Heart right ventricle (tissue), 16 donors: ENCODE measurements at regions not wholly inside any gene's neighbourhood (a gene's known extent, or its start where the extent isn't known, plus 50 kb on each side); places are given as distances from the start of the nearest gene placed in this dataset.
"Not testable (repeated sequence)": the region's sequence is repeated elsewhere in the genome, so short reads cannot be mapped to it uniquely, and the experiment has no call there.

Experiments
- ATAC-seq, 8 donors: fragments of 200-7000 bp; cut with Tn5 transposase; one replicate each; pipeline ENCODE4 v1.9.1; 2020; ENCODE audit warnings: mild to moderate bottlenecking in 8 of 8, moderate library complexity in 8 of 8, moderate number of reproducible peaks in 1 of 8
- DNase-seq, 2 donors: peaks; one replicate each; pipeline ENCODE4 v3.0.0-alpha.2; 2020
- H3K27ac ChIP-seq, 10 donors: fragments of 200-600 bp; sonication (generic) in 2 of 10; one replicate each; pipeline versions ENCODE4 v1.5.0 to v1.8.0; 2020 to 2022; ENCODE audit warnings: mild to moderate bottlenecking in 3 of 10
- H3K27me3 ChIP-seq, 7 donors: fragments of 200-600 bp; one replicate each; pipeline ENCODE4 v1.8.0; 2021 to 2022; ENCODE audit warnings: mild to moderate bottlenecking in 2 of 7
- H3K36me3 ChIP-seq, 9 donors: fragments of 200-600 bp; sonication (generic) in 1 of 9; one replicate each; pipeline versions ENCODE4 v1.5.0 to v1.8.0; 2020 to 2022; ENCODE audit warnings: mild to moderate bottlenecking in 2 of 9
- H3K4me1 ChIP-seq, 9 donors: fragments of 200-600 bp; sonication (generic) in 1 of 9; one replicate each; pipeline versions ENCODE4 v1.5.0 to v1.8.0; 2020 to 2022; ENCODE audit warnings: mild to moderate bottlenecking in 4 of 9
- H3K4me3 ChIP-seq, 10 donors: fragments of 200-600 bp; sonication (generic) in 2 of 10; one replicate each; pipeline versions ENCODE4 v1.5.0 to v1.8.0; 2020 to 2022; ENCODE audit warnings: mild to moderate bottlenecking in 7 of 10, moderate library complexity in 2 of 10
- H3K9me3 ChIP-seq, 11 donors: fragments of 200-600 bp in 10 of 11; sonication (generic) in 2 of 11; one replicate each; pipeline versions ENCODE4 v1.5.0 to v1.8.0; 2013 to 2022; ENCODE audit warnings: mild to moderate bottlenecking in 2 of 11, control low read depth in 1 of 11, moderate library complexity in 1 of 11
- WGBS, 2 donors: extraction: QIAGEN DNeasy Blood & Tissue Kit; methylation state at CpG; one replicate each; pipeline ENCODE4 v1.1.7; 2013; ENCODE audit warnings: inconsistent platforms in 1 of 2; 5-methylcytosine and 5-hydroxymethylcytosine counted together
- intact Hi-C, 10 donors: fragments of 100-400 bp; cut with DNase I; formaldehyde crosslinking; loops; one replicate each; pipeline versions ENCODE4 v1.11.1 to v1.14.2; 2022
- TF ChIP-seq, protein P1 (sequence below), 9 donors: fragments of 200-600 bp; sonication (generic) in 2 of 9; IDR thresholded peaks; one replicate each; pipeline versions ENCODE4 v1.5.0 to v1.8.0; 2021 to 2022; ENCODE audit warnings: antibody characterized with exemption in 9 of 9, mild to moderate bottlenecking in 5 of 9, moderate library complexity in 1 of 9
- donor health status: Arrhythmogenic right ventricular cardiomyopathy.
- donor health status: ischemic (EF 13 %, LVEDD 7.1; RV severe dilation, severe dysfunction).
- donor health status: healthy with polysubstance abuse.
- donor health status: DM: no; HTN: yes; CAD: no.
- donor health status: DM: no; HTN: no; CAD: no.
- donor health status: ischemic (EF 25% LVEDD 6.9; RV normal size, moderate dysfunction).
- donor health status: ischemic (EF 25% LVEDD 5.7; RV mildly dilated, moderate dysfunction).
- donor health status: healthy.
- donor health status: DM: yes; HTN: yes; CAD: no.
- donor health status: Ischemic cardiomyopathy.
- donor health status: ischemic (EF 35%, LVEDD 5.7; RV mildly dilated, moderate dysfunction).
- donor health status: nonischemic (EF 11% LVEDD 7.7; RV severe dilation, severe dysfunction).
- donor health status: DM: yes; HTN: yes; CAD: no.
- donor health status: PGD.
- donor health status: ischemic (EF 29% LVEDD 5.4; RV normal size, mild dysfunction).
- donor health status: nonischemic (EF 23%, LVEDD 6.1; RV moderate dilation, normal function).

DNA sequence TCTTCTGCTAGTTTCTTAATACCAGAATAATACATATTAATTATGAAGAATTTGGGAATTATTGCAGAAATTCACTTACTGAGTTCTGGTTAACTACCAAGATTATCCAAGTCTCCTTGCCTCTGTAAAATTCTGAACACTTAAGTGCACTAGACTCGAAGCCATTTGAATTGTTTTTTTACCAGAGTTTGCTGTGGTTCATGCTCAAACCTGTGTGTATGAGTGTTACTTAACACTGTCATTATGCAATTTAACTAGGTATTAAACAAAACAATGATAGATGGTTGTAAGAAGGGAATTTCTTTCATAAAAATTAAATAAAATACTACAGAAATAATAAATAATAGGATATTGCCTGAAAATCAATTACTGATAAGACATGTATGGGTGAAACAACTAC lies 145.6 kb upstream of the FAT4 start:
- H3K36me3 ChIP-seq = no peaks in the 10 kb centered on the region
- no peak overlapping the region for H3K4me3 ChIP-seq
- 84 to 89% methylated on average over 1 of the region's 1 CpG for WGBS, 2 donors
- ATAC-seq (no peak), DNase-seq (no peak)
- TF ChIP-seq, protein P1, sequence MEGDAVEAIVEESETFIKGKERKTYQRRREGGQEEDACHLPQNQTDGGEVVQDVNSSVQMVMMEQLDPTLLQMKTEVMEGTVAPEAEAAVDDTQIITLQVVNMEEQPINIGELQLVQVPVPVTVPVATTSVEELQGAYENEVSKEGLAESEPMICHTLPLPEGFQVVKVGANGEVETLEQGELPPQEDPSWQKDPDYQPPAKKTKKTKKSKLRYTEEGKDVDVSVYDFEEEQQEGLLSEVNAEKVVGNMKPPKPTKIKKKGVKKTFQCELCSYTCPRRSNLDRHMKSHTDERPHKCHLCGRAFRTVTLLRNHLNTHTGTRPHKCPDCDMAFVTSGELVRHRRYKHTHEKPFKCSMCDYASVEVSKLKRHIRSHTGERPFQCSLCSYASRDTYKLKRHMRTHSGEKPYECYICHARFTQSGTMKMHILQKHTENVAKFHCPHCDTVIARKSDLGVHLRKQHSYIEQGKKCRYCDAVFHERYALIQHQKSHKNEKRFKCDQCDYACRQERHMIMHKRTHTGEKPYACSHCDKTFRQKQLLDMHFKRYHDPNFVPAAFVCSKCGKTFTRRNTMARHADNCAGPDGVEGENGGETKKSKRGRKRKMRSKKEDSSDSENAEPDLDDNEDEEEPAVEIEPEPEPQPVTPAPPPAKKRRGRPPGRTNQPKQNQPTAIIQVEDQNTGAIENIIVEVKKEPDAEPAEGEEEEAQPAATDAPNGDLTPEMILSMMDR (IDR thresholded peaks at IDR 0.05) = no peak
- no peaks in the 10 kb centered on the region for H3K27me3 ChIP-seq
- no peak overlapping the region for H3K27ac ChIP-seq
- no peaks in the 10 kb centered on the region for H3K4me1 ChIP-seq
- no peaks in the 10 kb centered on the region for H3K9me3 ChIP-seq
- intact Hi-C loops = no loop called here

DNA sequence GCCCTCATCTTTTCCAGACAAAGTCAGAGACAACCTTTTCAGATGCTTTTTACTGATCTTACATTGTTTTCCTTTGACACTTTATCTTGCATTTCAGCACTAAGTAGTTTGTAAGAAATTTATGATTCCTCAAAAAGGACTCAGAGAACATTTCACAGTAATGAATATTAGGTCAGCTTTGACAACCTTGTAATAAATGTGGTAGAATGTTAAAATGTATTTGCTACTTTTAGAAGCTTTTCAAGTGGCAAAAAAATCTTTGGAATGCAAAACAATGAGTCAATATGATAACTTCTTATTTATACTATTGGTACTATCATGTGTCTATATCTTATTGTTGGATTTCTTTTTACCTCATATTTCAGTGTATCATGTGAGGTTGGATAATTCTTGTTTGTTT lies 146.2 kb upstream of the FAT4 start:
- Histone ChIP-seq H3K4me3 (no peak overlapping the region), H3K9me3 (no peaks in the 10 kb centered on the region), H3K36me3 (no peaks in the 10 kb centered on the region), H3K4me1 (no peaks in the 10 kb centered on the region), H3K27me3 (no peaks in the 10 kb centered on the region), H3K27ac (no peak overlapping the region)
- TF ChIP-seq, protein P1 (IDR thresholded peaks at IDR 0.05) = no peak
- ATAC-seq (no peak), DNase-seq (no peak)
- intact Hi-C loops = no loop called here

DNA sequence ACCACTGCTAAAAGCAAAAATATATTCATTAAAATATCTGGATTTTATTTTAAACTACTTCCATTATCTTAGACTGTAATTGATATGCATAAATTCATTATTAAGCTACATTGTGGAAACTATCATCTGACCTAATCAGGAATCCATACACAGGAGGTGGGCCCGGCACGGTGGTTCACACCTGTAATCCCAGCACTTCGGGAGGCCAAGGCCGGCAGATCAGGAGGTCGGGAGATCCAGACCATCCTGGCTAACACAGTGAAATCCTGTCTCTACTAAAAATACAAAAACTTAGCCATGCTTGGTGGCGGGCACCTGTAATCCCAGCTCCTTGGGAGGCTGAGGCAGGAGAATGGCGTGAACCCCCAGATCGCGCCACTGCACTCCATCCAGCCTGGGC lies 148.7 kb upstream of the FAT4 start:
- H3K27ac ChIP-seq, H3K4me1 ChIP-seq, H3K9me3 ChIP-seq, H3K36me3 ChIP-seq, DNase-seq, intact Hi-C loops, H3K27me3 ChIP-seq, H3K4me3 ChIP-seq, ATAC-seq: not testable (repeated sequence)
- 96 to 97% methylated on average over 9 of the region's 9 CpGs for WGBS, 2 donors

DNA sequence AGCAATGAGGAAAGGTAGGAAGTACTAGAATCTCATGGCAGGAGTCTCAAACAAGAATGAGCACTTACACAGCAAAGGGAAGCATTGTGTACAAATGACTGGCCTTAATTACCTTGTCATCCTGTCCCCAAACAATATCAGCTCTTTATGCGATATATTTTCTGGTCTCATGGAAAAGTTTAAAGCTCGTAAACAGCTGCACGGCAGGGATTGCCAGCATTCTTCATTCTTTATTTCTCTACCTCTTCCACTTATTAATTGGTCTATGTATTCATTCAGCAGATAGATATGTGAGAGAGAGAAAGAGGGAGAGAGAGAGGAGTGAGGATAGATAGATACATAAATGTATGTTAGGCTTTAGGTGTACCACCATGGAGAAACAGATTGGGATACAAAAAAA lies 155.8 kb upstream of the FAT4 start:
- H3K27me3 ChIP-seq = no peaks in the 10 kb centered on the region
- no peak for ATAC-seq
- no peak for DNase-seq
- no peak overlapping the region for H3K4me3 ChIP-seq
- no peak overlapping the region for H3K27ac ChIP-seq
- TF ChIP-seq, protein P1 (IDR thresholded peaks at IDR 0.05) = no peak
- H3K4me1 ChIP-seq = no peaks in the 10 kb centered on the region
- H3K9me3 ChIP-seq = no peaks in the 10 kb centered on the region
- no peaks in the 10 kb centered on the region for H3K36me3 ChIP-seq
- 57 to 69% methylated on average over 3 of the region's 3 CpGs for WGBS, 2 donors
- intact Hi-C loops = no loop called here

DNA sequence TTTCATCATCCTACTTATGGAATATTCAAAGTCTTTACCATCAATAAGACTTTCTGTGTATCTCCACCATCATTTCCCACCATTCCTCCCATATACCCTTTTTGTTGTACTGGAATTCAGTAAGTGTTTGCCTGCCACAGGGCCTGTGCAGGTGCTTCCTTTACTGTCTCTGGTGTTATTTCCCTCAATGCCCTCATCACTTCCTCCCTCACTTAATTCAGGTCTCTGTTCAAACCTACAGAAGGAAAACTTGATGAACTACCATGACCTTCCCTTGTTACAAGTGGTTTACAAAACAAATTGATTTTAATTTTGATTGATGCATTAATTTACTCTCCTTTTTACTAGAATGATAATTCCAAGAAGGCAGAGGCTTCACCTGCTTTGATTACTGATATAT lies 159.5 kb upstream of the FAT4 start:
- no peaks in the 10 kb centered on the region for H3K4me1 ChIP-seq
- intact Hi-C loops = no loop called here
- no peaks in the 10 kb centered on the region for H3K27me3 ChIP-seq
- ATAC-seq = no peak
- no peak overlapping the region for H3K4me3 ChIP-seq
- TF ChIP-seq, protein P1 (IDR thresholded peaks at IDR 0.05) = no peak
- H3K36me3 ChIP-seq = no peaks in the 10 kb centered on the region
- no peak overlapping the region for H3K27ac ChIP-seq
- H3K9me3 ChIP-seq = no peaks in the 10 kb centered on the region
- no peak for DNase-seq
